Keratinocyte (primary cell): ENCODE measurements at regions not wholly inside any gene's neighbourhood (a gene's known extent, or its start where the extent isn't known, plus 50 kb on each side); places are given as distances from the start of the nearest gene placed in this dataset.

Experiments
- EZH2 ChIP-seq: IDR thresholded peaks from one replicate; pipeline ENCODE4 v1.6.1; 2012; ENCODE audit warnings: inconsistent platforms, mild to moderate bottlenecking, low read length, moderate library complexity
- TF ChIP-seq, protein P1 (sequence below), 3 experiments: IDR thresholded peaks in 1 of 3; conservative IDR thresholded peaks in 1 of 3; optimal IDR thresholded peaks in 1 of 3; 2 replicates in 2 of 3; 3 replicates in 1 of 3; pipeline versions ENCODE3 to v1.5.1; 2011; ENCODE audit warnings: low read length in 3 of 3, mild to moderate bottlenecking in 3 of 3, moderate library complexity in 2 of 3, control low read depth in 1 of 3, inconsistent platforms in 1 of 3; ENCODE audit not compliant: insufficient read depth in 2 of 3; ENCODE audit errors: extremely low read depth in 1 of 3

GRCh38 chr12:115597157-115597712 lies 680.3 kb downstream of the MED13L start:
- TF ChIP-seq, protein P1, sequence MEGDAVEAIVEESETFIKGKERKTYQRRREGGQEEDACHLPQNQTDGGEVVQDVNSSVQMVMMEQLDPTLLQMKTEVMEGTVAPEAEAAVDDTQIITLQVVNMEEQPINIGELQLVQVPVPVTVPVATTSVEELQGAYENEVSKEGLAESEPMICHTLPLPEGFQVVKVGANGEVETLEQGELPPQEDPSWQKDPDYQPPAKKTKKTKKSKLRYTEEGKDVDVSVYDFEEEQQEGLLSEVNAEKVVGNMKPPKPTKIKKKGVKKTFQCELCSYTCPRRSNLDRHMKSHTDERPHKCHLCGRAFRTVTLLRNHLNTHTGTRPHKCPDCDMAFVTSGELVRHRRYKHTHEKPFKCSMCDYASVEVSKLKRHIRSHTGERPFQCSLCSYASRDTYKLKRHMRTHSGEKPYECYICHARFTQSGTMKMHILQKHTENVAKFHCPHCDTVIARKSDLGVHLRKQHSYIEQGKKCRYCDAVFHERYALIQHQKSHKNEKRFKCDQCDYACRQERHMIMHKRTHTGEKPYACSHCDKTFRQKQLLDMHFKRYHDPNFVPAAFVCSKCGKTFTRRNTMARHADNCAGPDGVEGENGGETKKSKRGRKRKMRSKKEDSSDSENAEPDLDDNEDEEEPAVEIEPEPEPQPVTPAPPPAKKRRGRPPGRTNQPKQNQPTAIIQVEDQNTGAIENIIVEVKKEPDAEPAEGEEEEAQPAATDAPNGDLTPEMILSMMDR (optimal IDR thresholded peaks at IDR 0.05 in 1 of 3, IDR thresholded peaks at IDR 0.05 in 1 of 3, conservative IDR thresholded peaks at IDR 0.05 in 1 of 3; ENCODE audit: extremely low read depth in 1 of 3, insufficient read depth in 2 of 3, low read length in 3 of 3), result no peak
- no peak for TF ChIP-seq EZH2
